ENCODE measurements at regions not wholly inside any gene's neighbourhood (a gene's known extent, or its start where the extent isn't known, plus 50 kb on each side); places are given as distances from the start of the nearest gene placed in this dataset.
"Not testable (repeated sequence)": the region's sequence is repeated elsewhere in the genome, so short reads cannot be mapped to it uniquely, and the experiment has no call there.

GRCh38 chr2:55786280-55786679, 92.6 kb upstream of the PNPT1 start:
- no peaks in the 10 kb centered on the region for H3K27me3 ChIP-seq
- TF ChIP-seq POLR2A (IDR thresholded peaks at IDR 0.05), result no peak
- TF ChIP-seq CTCF (IDR thresholded peaks at IDR 0.05), result no peak
- no peaks in the 10 kb centered on the region for H3K9me3 ChIP-seq
- H3K36me3 ChIP-seq, result no peaks in the 10 kb centered on the region
- peak overlapping the region; percentile 2 to 48 (median 22) for H3K27ac ChIP-seq
- no peak for DNase-seq
- H3K4me3 ChIP-seq (replicated peaks in 1 of 3), result no peak overlapping the region
- H3K4me1 ChIP-seq, result peaks cover 30 to 33% of the 10 kb centered on the region in 2 donors
- intact Hi-C loops (cut with DNase I), result no loop called here

- DNase-seq, result peak; percentile 75 to 82
- Histone ChIP-seq H3K4me1 (peaks cover 30 to 33% of the 10 kb centered on the region in 2 donors), H3K27ac (peak overlapping the region; percentile 22 to 90 (median 73))
- H3K4me3 ChIP-seq (replicated peaks in 1 of 3); intact Hi-C loops (cut with DNase I); H3K36me3 ChIP-seq; H3K27me3 ChIP-seq; H3K9me3 ChIP-seq: not testable (repeated sequence)
- 33 to 56% methylated on average over 5 of the region's 5 CpGs for WGBS, 2 donors
Measured at GRCh38 chr2:55783751-55784150, 90.1 kb upstream of the PNPT1 start.

- no peaks in the 10 kb centered on the region for H3K9me3 ChIP-seq
- intact Hi-C loops (cut with DNase I), result no loop called here
- peak overlapping the region; percentile 54 to 90 (median 73) for H3K27ac ChIP-seq
- 86 to 89% methylated on average over 4 of the region's 4 CpGs for WGBS, 2 donors
- no peak for DNase-seq
- H3K27me3 ChIP-seq, result no peaks in the 10 kb centered on the region
- H3K4me1 ChIP-seq, result peaks cover 30 to 33% of the 10 kb centered on the region in 2 donors
- no peak for TF ChIP-seq POLR2A (IDR thresholded peaks at IDR 0.05)
- TF ChIP-seq CTCF (IDR thresholded peaks at IDR 0.05), result no peak
- no peak overlapping the region for H3K4me3 ChIP-seq (replicated peaks in 1 of 3)
- H3K36me3 ChIP-seq, result no peaks in the 10 kb centered on the region
Measured at GRCh38 chr2:55782528-55783173, 89.0 kb upstream of the PNPT1 start.

DNA sequence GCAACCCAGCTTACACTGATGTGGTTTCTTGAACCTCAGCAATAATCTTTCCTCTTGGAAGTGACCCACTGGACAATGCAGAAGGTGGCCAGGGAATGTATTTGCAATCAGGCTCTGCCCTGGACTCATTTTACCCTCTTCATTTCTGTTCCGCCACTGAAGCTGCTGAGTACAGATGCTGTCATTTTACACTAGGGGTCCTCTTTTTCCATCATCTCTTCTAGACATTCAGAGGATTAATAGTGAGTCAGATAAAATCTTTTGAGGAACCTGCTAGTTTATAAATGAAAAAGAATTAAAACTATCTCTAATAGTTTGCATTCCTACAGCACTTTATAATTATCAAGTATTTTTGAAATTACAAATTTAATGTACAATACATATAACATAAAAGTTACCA, 87.9 kb upstream of the PNPT1 start:
- no peaks in the 10 kb centered on the region for H3K9me3 ChIP-seq
- no peaks in the 10 kb centered on the region for H3K27me3 ChIP-seq
- no peak overlapping the region for H3K27ac ChIP-seq
- peaks cover 22 to 29% of the 10 kb centered on the region in 2 donors for H3K4me1 ChIP-seq
- WGBS, 2 donors, result 91 to 95% methylated on average over 1 of the region's 1 CpG
- H3K36me3 ChIP-seq, result no peaks in the 10 kb centered on the region
- TF ChIP-seq POLR2A (IDR thresholded peaks at IDR 0.05) (no peak), CTCF (IDR thresholded peaks at IDR 0.05) (no peak)
- intact Hi-C loops (cut with DNase I), result no loop called here
- no peak for DNase-seq
- no peak overlapping the region for H3K4me3 ChIP-seq (replicated peaks in 1 of 3)

DNA sequence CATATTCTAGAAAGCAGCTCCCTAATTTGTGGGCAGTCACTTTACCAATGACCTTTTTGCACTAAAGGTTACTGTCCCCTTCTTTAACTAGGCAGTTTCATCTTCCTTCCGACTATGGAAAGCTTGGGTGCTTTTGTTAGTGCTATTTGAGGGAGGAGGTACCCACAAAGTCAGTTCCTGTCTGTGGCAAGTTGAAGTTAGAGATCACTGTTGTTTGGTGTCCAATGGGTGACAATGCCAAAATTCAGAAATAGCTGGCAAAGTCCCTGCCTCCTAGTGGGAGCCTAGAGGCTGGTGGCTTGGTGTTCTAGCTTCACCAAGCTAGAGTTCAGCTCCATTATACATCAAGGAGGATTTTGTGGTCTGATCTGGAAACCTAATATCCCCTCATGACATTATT, 87.1 kb upstream of the PNPT1 start:
- no peak overlapping the region for H3K27ac ChIP-seq
- H3K4me3 ChIP-seq (replicated peaks in 1 of 3), result no peak overlapping the region
- H3K27me3 ChIP-seq, result no peaks in the 10 kb centered on the region
- intact Hi-C loops (cut with DNase I), result no loop called here
- DNase-seq, result no peak
- H3K36me3 ChIP-seq, result no peaks in the 10 kb centered on the region
- 82 to 85% methylated on average over 1 of the region's 1 CpG for WGBS, 2 donors
- H3K4me1 ChIP-seq, result peaks cover 20 to 21% of the 10 kb centered on the region in 2 donors
- no peaks in the 10 kb centered on the region for H3K9me3 ChIP-seq
- TF ChIP-seq POLR2A (IDR thresholded peaks at IDR 0.05), result no peak
- no peak for TF ChIP-seq CTCF (IDR thresholded peaks at IDR 0.05)
